Suprapubic skin (tissue), 3 donors: ENCODE measurements at regions not wholly inside any gene's neighbourhood (a gene's known extent, or its start where the extent isn't known, plus 50 kb on each side); places are given as distances from the start of the nearest gene placed in this dataset.

Experiments used
- CTCF ChIP-seq, 2 donors: fragments of 200-600 bp in 1 of 2; fragments of 450-650 bp in 1 of 2; sonication (generic) in 1 of 2; IDR thresholded peaks; one replicate each; pipeline ENCODE4 v1.5.1; 2016 to 2019; ENCODE audit warnings: antibody characterized with exemption in 2 of 2, mild to moderate bottlenecking in 1 of 2, moderate library complexity in 1 of 2
- EP300 ChIP-seq: sonication (generic); formaldehyde crosslinking; IDR thresholded peaks from one replicate; pipeline ENCODE4 v1.6.1; 2017; ENCODE audit warnings: antibody characterized with exemption
- POLR2A ChIP-seq, 2 donors: fragments of 450-650 bp; IDR thresholded peaks; one replicate each; pipeline ENCODE4 v1.6.1; 2017; ENCODE audit warnings: antibody characterized with exemption in 2 of 2, mild to moderate bottlenecking in 2 of 2, moderate library complexity in 2 of 2

DNA sequence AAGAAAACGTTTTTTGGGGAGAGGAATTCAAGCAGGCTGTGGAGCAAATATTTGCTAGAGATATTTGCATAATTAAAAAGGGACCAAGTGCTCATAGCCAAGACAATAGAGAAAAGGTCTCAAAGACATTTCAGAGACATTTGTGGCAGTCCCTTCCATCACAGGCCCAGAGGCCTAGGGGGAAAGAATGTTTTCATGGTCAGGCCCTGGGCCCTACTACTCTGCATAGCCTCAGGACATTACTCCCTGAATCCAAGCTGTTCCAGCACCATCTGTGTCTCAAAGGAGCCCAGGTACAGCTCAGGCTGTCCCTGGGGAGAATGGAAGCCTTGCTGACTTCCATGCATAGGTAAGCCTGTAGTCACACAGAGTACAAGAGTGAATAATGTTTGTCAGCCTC, 113.0 kb upstream of the KIF2A start:
- TF ChIP-seq POLR2A (IDR thresholded peaks at IDR 0.05) (no peak), EP300 (no peak), CTCF (IDR thresholded peaks at IDR 0.05) (no peak)
